HG03565 (cell line): ENCODE measurements at regions not wholly inside any gene's neighbourhood (a gene's known extent, or its start where the extent isn't known, plus 50 kb on each side); places are given as distances from the start of the nearest gene placed in this dataset.

Experiments used
- ATAC-seq: cut with Tn5 transposase; IDR thresholded peaks from one replicate; pipeline ENCODE4 v1.9.1; 2021; ENCODE audit warnings: mild to moderate bottlenecking, moderate library complexity; ENCODE audit not compliant: unreplicated experiment

DNA sequence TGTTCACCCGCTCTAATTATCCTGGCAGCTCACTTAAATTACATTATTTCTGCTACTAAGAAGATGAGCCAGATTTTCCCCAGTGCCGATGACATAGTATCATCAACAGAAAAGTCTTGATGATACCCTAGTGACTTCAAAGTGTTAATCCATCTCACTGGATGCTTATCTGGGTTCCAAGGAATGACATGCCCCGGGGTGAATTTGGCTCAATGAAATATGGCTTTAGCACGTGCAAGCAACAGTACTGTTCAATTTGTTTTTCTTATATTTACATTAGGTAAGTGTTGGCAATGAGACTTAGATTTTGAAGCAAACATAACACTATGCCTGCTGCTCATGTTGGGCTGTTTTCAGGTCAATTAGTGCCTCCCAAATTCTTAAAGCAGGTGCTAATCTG is 548.2 kb upstream of the SLITRK1 start:
- ATAC-seq = no peak

DNA sequence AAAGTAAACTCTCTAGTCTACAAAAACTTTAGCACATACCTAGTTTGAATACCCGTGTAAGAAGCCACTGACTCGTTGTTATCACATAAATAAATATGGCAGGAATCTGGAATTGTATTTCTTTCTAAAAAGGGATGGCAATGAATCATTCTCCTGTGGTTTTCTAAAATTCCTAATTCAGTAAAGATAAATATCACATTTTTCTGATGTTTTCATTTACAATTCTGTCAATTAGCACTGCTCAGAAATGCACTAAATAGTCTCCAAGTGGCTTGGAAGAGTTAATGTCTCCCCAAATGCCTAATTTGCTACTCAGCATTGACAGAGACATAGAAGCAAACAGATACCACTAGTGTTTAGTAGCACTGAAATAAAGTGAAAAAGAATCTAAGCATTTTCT is 547.7 kb upstream of the SLITRK1 start:
- ATAC-seq = no peak

DNA sequence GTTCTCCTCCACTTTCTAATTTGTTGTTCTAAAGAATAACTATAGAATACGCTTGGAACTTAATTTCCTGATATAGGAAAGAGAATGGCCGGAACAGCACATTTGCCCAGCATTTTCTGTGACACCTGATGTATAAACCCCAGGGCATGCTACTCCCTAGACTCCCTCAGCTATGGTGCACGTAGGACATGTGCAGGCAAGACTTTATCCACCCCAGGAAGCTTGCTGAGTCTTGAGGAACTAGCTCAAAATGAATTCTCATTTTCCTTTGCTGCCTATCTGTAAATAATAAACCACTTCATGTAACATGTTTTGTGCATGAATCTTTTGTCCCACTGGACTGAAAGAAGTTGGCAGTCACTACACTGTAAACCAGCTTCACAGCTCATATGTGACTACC is 535.8 kb upstream of the SLITRK1 start:
- ATAC-seq = no peak

DNA sequence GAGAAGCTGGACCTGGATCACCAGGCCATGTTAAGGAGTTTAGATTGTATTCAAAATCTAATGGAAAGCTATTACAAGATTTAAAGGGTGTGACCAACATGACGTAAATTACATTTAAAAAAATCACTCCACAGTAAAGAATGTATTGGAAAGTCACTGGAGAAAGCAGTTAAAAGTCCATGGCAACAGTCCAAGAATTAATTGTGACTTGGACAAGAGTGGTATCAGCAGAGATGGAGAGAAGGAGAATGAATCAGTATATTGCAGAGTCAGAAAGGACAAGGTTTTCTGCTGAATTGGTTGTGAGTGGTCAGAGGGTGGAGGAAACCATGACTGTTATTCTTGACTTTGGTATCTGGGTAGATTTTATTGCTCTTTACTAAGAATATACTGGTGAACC is 535.1 kb upstream of the SLITRK1 start:
- no peak for ATAC-seq

DNA sequence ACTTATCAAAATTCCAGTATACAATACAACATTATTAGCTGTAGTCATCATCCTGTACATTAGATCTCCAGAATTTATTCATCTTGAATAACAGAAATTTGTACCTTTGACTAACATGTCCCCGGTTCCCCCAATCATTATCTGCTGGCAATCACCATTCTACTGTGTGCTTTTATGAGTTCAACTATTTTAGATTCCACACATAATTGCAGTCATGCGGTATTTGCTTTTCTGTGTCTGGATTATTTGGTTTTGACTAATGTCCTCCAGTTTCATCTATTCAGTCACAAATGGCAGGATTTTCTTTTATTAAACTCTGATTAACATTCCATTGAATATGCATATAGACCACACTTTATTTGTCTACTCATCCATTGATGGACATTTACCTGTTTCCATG is 530.7 kb upstream of the SLITRK1 start:
- no peak for ATAC-seq

DNA sequence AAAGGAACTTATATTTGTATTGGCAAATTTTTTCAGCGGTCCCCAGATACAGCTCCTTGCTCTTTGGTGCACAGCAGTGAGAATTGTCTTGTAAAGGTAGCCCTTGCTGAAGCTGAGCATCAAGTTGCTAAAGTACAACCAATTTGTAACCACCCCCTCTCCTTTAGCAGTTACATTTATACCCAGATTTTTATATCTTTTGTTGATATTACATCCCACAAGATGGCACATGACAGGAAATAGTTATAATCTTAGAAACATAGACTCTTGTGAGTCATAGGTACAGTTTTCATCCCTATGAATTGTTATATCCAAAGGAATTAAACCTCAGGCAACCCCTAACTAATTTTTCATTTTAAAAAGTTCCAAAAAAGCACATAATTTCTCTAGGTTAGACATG is 523.0 kb upstream of the SLITRK1 start:
- ATAC-seq = no peak

DNA sequence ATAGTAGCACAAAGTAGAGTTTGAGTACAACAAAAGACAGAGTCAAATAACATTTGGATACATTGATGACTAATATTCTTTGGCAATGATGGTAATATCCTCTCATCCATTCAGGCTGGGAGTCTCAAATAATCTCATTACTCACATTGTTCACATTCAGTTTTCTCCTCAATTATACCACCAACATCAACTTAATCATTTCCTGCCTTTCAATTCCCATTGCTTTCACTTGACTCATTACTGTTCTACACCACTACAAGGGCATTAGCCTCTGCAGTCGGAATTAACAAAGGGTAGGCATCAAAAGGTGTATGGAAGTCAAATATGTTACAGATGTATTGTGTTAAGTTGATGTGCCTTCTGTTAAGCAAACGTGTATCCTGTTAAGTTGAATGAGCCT is 518.4 kb upstream of the SLITRK1 start:
- no peak for ATAC-seq

DNA sequence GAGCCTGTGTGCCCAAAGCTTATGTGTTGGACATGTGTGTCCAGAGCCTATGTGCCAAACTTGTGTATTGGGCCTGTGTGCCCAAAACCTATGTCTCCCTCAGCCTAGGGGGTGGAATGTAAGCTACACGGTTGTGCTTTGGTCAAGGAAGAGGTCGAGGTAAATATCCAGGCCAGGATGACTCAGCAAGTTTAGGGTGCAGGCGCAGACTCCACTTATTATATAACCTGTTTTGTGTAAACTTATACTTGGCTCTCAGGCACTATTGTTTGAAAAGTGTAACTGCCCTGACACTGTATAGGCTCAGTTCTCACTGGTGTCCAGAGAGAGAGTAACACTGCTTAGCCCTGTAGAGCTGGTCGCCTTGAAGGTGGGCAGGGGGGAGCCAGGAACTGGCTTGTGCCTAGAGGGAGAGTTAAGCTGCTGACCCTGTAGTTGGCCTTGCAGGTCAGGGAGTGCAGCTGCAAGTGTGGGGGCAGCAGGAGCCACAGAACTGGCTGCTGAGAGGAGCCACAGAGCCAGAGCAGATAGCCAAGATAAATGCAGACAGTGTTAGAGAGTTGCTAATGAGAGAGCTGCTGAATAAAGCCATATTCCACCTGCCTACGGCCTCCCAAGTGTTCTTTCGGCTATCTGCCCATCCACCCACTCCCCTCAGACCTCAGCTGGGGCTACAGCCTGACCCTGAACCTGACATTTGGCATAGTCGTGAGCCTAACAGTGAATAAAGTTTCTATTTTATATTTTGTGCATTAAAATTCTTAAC is 517.2 kb upstream of the SLITRK1 start:
- ATAC-seq = no peak

DNA sequence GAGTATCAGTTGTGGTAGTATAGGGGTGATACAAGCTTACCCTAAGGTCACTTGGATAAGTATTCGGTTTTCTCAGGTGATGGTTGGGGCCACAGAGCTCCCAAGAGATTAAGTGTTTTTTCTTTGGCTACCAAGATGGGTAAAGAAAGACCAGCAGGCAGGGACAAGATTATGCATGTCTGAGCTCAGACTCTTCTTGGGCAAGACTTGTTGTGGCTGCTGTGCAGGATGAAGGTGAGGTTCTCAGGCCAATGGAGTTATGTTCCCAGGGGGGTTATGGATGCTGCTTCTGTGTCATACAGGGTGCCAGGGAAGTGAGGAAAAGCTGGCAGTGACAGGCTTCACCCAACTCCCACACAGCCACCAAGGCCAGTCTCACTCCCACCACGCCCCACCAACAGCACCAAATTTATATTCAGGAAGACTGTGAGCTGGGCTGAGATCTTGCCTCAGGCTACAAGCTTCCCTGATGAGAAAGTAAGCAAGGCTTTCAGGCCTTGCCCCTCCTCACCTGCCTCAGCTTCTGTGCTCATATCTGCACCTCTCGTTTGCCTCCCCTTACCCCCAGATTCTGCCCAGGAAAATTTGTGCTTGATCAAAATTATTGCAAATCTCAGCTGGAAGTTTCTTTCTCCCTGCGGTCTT is 511.8 kb upstream of the SLITRK1 start:
- ATAC-seq = no peak

DNA sequence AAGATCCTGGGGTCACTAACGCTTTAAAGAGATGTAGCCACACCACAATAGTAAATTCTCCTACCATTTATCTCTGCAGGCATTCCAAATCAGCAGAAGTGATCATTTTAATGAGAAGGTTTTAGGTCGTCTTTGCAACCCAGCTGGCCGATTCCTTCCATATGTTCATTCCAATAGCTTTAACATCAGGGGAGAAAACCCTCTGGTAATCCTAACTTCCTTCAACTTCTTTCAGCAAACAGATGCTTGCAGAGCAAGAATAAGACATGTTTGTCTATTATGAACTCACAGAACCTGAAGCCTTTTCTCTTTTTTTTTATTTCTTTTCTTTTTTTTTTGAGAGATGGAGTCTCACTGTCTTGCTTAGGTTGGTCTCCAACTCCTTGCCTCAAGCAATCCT is 498.6 kb upstream of the SLITRK1 start:
- no peak for ATAC-seq

DNA sequence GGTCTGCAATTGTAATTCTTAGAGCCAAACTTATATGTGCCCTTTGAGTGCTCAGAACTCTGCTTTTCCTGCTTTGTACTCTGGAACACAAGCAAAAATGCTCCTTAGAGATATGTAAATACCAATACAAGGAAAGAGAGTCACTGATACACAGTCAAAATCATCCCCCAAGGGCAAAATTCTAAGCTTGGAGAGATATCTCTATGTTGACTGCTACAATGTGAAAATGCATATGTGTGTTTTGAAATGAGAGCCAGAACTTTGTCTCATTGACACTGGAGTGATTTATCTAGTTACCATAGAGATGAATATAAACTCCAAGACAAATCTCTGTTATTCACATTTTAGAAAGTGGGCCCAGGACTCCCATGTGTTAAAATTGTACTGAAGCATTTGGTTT is 494.8 kb upstream of the SLITRK1 start:
- ATAC-seq = no peak

DNA sequence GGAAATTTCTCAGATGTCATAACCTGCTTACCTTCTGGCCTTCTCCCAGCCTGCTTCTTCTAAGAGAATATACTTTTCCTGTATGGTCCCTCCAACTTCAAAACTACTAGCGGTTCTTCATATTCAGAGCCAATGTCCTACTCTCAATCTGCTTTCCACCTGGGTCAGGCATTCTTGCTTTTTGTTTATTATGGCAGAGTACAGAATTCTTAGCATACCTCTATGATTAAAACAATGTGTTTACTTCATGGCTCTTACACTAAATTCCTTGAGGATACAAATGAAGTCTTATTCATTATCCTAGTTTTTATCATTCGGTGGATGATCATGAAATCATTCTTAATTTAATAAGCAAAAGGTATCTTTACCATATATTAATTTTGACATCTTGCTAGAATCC is 484.2 kb upstream of the SLITRK1 start:
- ATAC-seq = no peak

DNA sequence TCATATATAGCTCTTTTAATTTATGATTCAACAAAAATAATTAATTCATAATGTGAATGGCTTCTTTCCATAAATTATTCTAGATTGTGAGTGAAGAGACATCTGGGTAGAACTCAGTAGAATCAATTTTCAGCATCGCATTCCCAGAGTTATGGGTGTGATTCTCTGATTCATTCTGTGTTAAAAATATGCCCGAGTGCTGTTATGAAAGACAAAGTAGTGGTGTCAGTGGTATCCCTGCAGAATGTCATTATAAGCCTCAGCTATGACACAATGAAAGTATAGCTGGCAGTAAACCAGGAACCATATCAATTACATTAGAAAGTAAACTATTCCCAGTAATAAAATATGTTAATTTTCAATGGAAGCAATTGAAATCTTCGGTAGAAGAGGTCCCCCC is 480.5 kb upstream of the SLITRK1 start:
- no peak for ATAC-seq

DNA sequence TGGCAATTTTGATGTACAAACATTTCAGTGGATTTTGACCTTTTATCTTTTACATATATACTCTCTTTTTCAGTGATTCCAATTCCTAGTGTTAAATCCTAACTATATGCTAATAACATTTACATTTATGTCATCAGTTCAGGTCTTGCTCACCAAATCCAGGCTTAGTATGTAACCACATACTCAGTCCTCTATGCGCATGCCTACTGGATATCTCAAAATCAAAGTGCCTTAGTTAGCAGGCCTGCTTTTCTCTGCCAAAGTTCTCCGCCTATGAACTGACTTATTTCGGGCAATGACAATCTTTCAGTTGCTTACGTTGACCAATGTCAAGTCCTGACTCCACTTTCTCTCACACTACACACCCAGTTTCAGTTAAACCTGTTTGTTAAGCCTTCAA is 478.5 kb upstream of the SLITRK1 start:
- ATAC-seq = no peak

DNA sequence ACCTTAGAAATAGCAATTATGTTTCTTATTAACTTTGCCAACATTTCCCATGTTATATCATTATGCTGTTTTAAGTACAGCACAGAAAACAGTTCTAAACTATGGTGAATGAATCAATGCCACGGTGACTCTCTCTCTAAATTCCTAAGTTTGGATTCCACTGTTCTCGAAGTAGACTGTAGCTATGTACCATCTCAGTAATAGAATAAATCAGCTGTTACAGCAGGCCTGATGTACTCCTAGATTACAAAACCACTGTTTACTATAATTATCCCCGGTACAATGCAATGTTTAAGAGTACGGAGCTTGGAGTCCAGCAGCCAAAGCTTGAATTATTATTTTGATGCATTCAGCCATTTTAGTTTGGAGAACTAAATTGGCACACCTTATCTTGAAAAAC is 476.3 kb upstream of the SLITRK1 start:
- no peak for ATAC-seq

DNA sequence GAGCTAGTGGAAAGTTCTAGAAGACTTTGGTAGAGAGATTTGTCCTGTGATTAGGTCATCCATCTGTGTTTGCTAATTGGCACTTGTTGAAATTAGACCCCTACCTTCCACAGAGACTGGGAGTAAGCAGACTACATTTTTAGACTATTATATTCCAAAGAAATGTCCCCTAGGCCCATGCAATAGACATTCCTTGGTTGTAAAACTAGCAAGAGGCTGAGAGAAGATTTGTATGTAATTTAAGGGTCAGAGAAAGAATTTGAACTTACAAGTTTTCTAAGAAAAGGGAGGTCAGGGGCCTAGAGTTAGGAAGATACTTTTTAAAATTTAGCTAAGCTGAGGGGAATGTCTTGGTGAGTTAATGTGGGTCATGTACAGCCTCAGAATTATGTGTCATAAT is 470.7 kb upstream of the SLITRK1 start:
- ATAC-seq = no peak

DNA sequence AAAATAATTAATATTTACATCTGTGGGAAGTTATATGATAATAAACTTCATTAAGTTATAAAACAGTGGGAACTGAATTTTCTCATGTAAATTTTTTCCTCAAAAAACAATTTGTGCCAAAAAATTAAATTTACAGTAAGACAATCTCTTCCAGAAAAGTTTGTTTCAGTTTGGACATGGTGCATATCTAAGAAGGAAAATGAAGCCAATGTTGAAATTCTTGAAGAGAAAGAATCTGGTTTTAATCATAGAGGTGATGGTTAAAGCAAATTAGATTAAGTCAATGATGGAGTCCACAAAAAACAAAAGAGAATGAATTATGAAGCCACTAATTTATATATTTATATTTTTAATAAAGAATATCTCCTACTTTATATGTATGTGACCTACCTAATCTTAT is 457.2 kb upstream of the SLITRK1 start:
- no peak for ATAC-seq

DNA sequence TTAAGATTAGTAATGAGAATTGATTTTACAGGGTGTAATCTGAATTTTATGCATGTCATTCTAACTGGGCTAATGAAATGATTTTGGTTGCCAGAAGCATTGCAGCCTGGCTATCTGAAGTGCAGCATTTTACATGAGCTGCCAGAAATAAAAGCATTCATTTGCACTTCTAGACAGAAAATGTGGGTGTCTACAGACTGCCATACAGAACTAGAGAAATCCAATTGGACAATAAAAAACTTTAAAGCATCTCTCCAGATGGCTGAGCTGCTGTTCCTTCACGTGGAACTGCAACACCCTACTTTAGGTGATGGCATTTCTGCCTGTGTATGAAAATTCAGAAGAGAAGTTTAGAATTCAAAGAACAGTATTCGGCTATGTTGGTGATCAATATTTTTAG is 450.1 kb upstream of the SLITRK1 start:
- ATAC-seq = no peak

DNA sequence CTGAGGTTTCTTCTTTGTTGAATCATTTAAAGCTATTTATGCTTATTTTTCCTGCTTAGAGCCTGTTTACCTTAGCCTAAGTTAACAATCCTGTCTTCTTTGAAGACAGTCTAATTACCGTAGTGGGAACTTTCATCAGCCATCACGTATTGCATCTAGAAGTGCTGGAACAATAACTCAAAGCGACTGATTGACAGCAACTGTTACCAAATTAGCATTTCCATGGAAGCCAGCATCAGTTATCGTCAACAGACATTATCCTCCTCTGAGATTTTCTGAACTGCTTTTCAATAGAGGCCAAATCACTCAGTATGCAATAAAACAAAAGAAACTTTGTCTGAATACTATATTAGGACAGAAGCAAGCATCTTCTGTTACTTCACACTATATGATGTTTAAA is 433.3 kb upstream of the SLITRK1 start:
- ATAC-seq = no peak

DNA sequence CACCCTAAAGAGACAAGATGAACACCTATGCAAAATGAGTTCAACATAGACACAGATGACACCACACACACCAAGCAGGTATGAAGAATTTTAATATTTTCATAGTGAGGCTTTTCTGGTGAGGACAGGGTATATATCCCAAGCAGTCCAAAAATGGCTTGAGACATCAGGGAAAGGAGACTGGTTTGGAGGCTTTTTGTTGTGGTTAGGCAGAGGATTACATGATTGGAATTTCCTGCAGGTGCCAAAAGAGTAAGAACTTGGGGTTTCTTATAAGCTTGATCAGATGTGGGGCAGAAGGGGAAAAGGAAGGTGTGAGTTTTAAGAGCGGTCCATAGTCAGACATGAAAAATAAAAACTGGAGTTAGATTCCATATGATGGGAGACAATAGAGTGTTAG is 420.8 kb upstream of the SLITRK1 start:
- no peak for ATAC-seq

DNA sequence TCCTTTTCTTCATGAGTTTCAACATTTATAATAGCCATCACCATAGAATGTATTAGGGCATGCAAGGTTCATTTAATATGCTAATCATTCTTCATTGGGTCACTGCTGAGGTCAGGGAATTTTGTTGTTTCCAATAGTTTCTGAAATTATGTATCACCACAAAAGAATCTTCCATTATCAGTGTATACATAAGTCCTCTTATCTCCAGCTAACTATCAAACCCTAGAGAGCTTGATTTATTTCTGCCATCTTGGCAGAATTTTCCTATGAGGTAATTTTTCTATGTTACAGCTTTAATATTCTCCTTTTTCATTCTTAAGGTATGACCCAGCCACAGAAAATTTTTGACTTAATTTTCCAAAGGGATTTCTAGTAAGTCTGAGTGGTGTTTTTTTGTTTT is 415.0 kb upstream of the SLITRK1 start:
- no peak for ATAC-seq

DNA sequence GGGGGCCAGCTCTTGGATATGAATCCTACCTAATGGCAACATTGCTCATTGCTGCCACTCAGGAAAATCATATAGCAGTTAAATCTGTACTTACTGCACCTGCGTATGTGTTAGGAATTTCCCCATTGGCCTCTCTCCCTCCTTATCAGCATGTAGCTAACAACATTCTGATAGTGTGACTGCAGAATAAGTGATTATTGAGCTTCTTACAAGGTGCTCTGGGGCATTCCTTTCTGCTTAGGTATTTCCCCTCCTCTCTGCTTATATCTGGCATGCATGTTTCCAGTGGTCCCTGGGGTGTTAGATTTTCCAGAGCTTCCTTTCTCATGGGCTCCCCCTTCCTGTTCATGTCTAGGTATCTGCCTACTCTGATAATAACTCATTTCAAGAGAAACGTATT is 414.1 kb upstream of the SLITRK1 start:
- no peak for ATAC-seq

DNA sequence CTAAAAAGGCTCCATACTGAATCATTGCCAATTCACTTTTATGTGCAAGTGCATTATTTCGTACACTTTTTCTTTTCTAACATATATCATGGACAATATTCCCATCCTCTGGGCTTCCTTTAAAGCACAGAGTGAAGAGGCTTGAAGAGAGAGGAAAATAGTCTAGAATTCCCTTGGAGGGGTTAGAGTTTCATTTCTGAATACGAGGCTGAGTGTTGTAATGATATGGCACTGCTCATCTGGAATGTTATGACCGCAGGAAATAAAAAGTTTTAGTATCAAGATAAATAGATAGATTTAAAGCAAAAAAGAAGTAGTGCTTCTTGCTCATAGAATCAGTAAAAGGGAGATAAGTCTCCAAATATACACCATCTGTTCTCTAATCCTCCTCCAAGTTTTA is 412.3 kb upstream of the SLITRK1 start:
- ATAC-seq = no peak
